CD4-positive, alpha-beta T cell treated with Interleukin-6 at 100 ng/mL for 8 hours (primary cell): ENCODE measurements at regions not wholly inside any gene's neighbourhood (a gene's known extent, or its start where the extent isn't known, plus 50 kb on each side); places are given as distances from the start of the nearest gene placed in this dataset.

Experiments used
- DNase-seq: peaks from one replicate; pipeline ENCODE4 v3.0.0-alpha.2; 2020; ENCODE audit warnings: mixed read lengths, low spot score

DNA sequence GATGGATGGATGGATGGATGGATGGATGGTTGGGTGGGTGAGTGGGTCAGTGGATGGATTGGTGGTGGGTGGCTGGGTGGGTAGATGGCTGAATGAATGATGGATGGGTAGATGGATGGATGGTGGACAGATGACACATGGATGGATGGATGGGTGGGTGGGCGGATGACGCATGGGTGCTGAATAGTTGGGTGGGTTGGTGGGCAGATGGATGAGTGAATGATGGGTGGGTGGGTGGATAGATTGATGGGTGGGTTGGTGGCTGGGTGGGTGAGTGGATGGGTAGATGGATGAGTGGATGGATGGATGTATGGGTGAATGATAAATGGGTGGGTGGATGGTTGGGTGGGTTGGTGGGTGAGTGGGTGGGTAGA lies 69.9 kb upstream of the NKX1-1 start:
- DNase-seq, result no peak

DNA sequence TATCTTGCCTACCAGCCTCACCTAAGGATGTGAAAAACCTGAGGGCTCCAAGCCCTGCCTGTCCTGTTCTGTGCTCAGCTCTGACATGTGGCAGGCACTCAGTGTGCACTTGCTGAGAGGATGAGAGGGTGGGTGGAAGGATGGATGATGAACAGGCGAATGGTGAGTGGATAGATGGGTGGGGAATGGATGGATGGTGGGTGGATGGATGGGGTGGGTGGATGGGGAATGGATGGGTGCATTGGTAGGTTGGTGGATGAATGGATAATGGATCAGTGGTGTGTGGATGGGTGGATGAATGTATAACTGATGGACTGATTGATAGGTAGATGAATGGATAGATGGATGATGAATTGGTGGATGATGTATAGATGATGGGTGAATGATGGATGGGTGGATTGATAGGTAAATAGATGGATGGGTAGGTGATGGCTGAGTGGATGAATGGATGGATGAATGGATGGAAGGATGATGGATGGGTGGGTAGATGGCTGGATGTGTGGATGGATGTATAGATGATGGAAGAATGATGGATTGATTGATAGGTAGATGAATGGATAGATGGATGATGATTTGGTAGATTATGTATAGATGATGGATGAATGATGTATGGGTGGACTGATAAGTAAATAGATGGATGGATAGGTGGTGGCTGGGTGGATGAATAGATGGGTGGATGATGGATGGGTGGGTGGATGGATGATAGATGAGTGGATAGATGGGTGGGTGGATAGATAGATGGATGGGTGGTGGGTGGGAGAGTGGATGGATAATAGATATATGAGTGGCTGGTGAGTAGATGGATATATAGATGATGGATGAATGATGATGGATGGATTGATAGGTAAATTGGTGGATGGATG lies 69.3 kb upstream of the NKX1-1 start:
- no peak for DNase-seq

DNA sequence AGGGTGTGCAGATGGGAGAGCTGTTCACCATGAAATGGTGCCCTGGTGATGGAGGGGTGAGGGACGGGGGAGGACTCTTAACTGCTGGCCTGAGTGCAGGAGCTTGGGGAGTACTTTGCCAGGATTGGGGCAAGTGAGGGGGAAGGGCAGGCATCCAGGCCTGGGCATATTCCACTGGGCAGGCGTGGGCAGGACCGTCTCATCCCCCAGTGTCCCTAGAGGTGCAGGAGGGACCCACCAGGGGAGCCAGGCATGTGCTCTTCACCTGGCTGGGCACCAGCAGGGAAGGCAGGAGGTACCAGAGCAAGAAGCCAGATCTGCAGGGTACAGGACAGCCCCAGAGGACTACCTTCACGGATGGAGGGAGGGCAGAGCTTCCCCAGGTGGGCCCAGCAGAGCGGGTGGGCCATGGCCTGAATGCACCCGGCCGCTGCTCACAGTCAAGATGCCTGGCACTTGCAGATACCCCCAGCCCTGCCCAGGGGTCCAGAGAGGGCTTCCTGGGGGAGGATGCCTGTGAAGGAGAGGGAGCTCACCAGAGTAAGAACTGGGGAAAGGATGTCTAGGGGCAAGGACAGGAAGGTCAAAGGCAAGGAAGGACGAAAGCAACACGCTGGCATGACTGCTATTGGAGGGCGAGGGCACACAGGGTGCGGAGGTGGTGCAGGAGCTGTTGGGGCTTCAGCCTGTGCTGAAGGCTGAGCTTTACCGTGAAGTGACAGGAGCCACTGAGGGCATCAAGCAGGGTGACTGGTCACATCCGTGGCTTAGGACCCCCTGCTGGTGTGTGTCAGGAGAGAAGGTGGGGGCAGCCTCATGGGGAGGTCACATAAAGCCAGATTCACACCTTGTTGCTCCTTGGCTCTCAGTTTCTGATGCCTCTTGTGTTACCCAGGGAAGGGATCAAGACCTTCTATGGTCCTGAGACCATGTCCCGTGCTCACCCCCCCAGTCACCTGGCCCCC lies 68.2 kb upstream of the NKX1-1 start:
- no peak for DNase-seq

DNA sequence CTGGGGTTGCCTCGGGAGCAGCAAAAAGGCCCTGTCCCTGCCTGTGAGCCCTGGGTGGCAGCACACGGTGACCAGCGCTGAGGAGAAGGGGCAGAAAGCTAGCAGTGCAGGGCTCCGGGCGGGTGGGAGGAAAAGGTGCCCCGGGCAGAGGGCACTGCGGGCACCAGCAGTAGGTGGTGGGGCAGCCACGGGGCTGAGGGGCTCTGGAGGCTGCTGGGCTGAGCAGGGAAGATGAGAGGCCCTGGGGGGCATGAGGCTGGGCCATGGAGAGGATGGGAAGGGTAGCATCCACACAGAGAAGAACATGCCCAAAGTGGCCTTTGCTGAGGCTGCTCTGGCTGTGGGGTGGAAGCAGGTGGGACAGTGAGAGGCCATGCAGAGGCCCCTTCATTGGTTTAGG lies 67.5 kb upstream of the NKX1-1 start:
- DNase-seq, result no peak

DNA sequence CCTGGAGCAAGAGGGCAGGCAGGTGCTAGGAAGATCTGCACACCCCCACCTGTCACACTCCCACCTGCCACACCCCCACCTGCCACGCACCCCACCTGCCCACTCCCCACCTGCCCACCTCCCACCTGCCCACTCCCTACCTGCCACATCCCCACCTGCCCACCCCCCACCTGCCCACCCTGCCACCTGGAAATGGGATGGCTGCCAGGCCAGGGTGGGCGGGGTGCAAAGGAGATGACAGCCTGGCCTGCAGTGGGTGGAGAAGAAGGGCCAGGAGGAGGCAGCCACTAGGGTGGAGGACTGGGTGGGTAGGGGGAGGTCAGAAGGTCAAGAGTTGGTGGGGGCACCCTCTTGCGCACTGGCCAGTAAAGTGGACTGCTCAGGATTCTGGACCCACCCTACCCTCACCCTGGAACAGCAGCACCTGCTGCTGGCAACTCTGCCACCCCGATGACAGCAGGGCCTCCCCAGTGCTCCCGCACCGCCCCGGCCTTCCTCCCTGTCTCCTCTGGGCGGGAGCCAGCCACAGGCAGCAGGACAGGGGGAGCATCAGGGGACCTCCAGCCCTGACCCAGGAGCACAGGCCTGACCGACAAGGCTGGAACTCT lies 66.8 kb upstream of the NKX1-1 start:
- DNase-seq, result no peak

DNA sequence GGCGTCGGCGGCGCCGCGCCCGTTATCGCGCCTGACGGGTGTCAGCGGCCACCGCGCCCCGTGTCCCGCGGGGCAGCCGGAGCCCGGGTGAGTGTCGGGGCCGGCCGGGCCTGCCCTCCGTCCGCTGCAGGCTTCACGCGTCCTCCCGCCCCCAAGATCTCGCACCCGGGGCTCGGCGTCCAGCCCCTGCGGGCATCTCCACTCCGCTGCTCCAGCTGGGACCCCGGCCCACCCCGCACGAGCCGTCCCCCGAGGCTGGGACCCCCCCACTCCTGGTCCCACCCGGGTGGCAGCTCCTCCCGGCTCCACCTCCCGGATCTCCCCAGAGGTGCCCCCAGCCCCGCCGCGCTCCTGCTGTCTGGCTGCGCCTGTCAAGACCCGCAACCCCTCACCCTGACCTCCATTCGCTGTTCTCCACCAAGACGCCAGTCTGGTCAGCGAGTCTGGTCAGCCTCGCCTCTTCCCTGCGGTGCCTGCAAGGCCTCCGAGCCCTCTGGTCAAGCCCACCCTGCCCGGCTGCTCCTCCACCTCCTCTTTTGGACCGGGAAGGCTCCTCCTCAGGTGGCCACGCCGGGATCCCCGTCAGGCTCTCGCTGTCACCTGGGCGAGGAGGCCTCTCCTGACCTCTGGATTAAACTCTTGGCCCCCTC lies 66.0 kb upstream of the NKX1-1 start:
- DNase-seq, result no peak

DNA sequence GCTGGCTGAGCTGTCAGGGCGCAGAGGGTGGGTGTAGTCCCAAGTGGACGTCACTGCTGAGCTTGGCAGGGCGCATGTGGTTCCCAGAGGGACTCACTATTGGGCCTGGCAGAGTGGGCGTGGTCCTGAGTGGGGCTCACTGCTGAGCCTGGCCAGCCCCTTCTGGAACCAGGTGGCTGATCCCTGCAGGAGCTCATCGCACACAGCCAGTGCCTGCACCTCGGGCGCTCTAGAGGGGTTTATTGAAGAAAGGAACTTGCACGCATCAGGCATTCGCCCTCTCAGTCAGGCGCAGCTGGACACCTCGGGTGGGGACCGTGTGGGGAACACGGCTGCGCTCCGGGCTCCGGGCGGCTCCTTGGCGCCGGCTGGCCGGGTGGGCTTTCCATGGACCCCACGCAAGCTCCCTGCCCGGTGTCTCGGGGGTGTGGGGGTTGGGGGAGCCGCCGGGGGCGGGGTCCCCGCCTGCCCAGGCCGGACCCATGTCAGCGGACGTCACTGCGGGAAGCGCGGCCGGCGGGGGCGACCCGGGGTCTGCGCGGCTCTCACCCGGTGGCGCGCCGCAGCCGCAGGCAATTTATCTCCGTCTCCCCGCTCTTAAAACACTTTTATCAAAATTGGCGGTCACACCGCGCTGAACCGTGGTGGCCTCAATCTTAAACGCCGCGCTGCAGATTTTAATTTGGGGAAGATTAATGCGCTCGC lies 65.4 kb upstream of the NKX1-1 start:
- no peak for DNase-seq

DNA sequence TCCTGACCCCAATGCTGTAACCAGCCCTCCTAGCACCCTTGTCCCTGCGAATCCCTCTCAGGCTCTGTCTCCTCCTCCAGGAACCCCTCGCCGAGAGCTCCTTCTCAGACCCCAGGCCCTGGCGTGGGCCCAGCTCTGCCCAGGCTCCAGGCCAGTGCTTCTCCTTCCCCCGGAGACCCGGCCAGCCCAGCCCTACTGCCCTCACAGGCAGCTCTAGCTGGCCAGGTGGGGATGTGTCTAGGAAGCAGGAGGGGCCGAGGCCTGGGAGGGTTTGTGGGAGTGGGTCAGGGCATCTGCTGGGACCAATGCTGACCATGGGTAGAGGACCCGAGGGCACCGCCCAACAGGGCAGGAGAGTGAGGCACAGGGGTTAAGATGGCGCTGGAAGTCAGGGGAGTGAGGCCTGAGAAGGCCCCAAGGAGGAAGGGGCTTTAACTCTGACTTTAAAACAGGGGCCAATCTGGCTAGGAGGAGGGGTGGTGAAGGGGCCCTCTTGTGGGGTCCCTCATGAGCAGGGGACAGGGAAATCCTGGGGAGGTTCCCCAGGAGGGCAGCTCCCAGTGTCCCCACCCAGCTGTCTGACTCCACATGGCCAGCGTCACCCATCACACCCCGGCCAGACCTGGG lies 64.7 kb upstream of the NKX1-1 start:
- DNase-seq, result no peak

DNA sequence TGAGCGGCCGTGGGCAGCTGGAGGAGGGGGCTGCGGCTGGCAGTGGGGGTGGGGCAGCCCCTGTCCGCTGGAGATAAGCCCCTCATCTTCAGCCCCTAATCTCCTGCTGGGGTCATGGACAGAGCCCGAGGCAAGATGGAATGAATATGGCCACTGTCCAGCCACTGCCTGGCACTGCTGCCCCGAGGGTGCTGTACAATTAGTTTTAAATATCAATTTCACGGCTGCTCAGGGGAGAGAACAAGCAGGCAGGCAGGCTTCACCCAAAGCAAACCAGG lies 64.1 kb upstream of the NKX1-1 start:
- DNase-seq, result no peak

DNA sequence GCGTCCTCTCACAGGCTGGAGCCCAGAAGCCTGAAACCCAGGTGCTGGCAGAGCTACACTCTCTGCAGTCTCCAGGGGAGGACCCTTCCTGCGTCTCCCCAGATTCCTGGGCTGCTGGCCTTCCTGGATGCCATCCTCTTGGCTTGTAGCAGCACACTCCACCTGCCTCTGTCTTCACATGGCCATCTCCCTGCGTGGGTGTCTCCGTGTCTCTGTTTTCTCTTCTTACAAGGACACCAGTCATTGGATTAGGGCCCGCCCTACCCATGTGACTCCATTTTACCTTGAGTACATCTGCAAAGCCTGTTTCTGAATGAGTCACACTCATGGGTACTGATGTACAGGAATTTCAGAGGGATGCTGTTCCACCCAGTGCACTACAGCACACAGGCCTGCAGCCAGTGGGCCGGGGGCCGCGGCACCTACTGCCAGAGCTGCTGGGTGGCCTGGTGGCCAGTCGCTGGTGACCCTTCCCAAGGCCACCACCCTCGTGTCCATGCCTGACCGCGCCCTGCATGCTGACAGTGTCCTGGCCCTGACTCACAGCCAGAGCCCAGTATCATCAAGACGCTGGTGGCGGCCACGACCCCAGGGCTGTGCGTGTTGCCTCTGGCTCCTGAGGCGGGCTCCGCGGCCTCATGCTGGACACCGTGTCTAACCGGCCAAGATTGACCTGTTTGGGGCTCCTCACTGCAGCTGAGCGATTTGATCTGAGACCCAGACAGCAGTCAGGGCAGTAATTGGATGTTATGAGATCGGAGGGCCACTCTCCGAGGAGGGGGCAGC lies 63.6 kb upstream of the NKX1-1 start:
- no peak for DNase-seq

DNA sequence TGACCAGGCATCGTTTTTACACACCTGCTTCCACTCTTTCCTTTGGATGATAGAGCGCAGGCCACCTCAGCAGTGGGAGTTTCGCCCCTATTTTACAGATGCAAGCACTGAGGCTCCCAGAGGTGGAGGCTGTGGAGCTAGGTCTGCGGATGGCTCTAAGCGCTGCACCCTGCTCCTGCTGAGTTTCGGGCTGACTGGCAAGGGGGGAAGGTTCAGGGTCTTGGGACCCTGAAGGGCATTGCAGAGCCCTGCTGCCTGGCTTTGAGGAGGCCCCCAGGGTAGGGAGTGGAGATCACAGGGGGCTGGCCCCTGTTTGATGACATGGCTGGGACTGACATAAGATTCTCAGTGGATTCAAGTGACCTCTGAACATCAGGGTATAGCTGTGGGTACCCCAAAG lies 62.8 kb upstream of the NKX1-1 start:
- no peak for DNase-seq

DNA sequence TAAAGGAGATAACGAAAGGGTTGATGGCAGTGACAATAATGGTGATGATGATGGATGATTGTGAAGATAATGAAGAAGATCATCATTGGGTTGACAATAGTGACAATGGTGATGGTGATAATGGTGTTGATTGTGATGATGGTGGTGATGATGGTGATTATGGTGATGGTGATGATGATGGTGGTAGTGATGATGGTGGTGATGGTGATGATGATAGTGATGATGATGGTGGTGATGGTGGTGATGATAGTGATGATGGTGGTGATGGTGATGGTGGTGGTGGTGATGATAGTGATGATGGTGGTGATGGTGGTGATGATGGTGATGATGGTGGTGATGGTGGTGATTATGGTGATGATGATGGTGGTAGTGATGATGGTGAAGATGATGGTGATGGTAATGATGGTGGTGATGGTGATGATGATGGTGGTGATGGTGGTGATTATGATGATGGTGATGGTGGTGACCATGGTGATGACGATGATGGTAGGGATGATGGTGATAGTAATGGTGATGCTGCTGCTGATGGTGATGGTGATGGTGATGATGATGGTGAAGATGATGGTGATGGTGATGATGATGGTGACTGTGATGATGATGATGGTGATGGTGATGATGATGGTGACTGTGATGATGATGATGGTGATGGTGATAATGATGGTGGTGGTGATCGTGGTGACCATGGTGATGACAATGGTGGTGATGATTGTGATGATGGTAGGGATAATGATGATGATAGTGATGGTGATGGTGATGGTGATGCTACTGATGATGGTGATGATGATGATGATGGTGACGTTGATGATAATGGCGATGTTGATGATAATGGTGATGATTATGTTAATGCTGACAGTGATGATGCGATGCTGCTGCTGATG lies 61.6 kb upstream of the NKX1-1 start:
- DNase-seq, result no peak

DNA sequence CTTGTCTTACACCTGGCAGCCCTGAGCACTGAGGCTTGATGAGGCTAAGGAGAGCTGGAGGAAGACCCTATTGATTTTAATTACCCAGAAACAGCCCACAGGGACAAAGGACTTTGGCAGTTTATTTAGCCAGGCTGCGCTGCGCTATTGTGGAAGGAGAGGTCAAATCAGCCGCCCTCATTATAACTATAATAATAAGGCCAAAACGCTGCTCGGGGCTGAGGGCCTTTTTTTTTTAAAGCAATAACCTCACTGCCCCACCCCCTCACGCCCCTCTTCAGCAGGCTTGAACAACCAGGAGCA lies 60.6 kb upstream of the NKX1-1 start:
- no peak for DNase-seq

DNA sequence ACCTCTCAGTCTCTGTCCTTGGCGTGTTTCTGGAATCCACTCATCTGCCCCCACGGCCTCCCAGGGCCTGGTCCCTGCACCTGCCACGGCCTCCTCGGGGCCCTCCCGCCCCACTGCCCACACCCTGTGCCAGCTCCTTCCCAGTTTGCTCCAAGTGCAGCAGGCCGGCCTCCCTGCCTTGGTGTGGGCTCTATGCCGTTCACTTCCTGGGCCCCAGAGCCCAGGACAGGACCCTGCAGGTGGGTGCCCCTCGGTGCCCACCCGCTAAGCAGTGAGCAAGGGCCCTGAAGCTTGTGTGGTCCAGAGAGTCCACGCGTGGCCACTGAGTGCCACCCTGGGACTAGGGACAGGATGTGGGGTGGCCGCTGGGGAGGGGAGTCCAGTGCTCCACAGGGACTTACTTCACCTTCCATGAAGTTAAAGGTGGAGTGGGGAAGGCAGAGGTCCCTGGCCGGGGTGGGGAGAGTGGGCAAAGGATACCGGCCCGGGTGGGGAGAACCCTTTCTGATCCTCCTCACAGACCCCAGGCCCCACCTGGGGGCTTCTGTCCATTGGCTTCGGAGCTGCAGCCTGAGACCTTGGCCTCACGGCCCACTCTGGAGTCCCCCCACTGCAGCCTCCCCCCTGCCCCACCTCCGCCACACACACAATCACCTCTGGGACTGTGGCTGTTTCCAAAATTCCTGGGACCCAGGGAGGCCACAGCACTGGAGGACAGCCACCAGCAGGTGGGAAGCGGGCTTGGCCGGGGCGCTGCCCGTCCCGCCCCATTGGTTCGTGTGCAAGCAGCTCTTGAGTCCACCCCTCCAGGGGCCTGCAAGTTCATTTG lies 60.0 kb upstream of the NKX1-1 start:
- DNase-seq, result no peak

DNA sequence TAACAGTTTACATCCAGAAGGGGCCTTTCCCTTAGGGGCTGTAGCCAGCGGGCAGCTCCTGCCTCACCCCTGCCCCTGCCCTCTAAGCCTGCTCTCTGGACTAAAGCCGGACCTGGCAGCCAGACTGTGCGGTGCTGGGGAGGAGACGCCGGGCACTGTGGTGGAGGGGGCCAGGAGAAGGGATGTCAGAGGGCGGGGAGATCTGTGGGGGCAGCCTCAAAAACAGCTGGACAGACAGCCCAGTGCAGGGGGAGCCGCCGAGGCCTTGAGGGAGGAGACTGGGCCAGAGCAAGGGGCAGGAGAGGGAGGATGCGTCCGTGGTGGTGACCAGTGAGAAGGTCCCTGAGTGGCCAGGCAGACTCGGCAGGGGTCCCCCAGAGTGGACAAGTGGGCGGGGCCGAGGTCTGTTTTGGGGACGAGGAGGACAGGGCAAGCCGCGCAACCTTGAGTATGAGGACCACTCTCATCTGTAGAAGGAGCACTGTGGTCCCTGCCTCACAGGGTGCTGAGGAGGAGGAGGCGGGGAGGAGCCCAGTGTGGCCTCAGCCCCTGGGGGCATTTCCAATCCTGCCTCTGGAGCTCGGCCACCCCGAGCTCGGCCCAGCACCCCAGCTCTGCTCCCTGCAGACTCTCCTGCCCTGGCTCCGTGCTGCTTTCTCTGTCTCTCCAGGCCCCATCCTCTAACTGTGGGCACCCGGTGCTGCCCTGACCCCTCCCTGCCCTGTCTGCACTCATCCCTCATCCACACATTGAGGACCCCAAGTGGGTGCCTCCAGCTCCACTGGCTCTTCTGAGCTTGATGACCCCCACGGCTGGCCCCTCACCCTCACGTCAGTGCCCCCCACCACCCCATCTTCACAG lies 59.2 kb upstream of the NKX1-1 start:
- DNase-seq, result no peak

DNA sequence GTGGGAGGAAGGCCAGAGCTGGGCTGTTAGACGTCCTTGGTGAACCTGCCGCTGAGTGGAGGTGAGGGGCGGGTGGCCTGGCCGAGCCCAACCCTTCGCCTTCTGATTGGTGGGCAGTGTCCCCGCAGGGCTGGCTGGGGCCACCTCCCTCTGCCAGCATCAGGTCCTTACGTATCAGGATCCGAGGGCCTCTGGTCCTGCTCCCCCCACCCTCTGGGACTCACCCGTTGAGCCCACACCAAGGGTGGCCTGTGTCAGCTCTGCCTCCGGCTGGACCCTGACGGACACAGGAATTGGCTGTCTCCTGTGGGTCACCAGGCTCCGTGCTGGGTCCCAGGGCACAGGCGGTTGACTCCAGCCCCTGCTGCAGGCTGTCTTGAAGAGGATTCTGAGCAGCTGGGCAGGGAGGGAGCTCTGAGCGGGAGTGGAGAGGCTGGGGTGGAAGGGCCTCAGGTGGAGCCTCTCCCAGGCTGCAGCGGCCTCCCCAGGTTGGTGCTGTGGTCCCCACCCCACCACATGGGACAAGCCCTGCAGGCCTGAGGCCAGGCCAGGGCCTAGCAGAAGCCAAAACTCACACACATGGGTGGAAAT lies 58.4 kb upstream of the NKX1-1 start:
- no peak for DNase-seq

DNA sequence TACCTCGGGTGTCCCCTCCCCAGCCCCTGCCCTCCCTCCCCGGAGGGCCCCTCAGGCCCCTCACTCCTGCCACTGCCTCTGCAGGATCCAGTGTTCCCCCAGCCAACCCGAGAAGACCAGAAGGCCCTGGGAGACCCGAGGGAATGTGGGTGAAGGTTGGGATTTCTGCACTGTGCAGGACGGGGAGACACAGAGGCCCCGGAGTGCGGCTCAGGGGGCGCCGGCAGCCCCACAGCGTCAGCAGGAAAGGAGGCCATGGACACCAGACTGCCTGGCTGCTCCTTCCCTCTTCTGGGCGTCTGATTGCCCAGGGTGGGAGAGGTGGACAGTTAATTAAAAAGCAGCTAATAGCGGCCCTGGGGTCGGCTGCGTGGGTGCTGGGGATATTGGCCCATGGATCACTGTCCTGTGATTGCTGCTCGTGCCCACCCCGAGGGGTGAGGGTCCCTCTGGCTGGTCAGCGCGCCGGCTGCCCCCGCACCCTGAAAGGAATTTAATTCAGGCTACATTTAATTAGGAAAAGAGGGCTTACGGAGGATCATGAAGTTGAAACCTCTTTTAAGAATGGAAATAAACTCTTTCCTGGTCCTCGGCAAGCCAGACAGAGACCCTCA lies 57.8 kb upstream of the NKX1-1 start:
- DNase-seq, result no peak
